ENCODE measurements at regions not wholly inside any gene's neighbourhood (a gene's known extent, or its start where the extent isn't known, plus 50 kb on each side); places are given as distances from the start of the nearest gene placed in this dataset.

- H3K27me3 ChIP-seq (ENCODE audit: insufficient read depth, insufficient read length): no peaks in the 10 kb centered on the region
- H3K9ac ChIP-seq (ENCODE audit: insufficient read length, low read depth): no peak overlapping the region
- H3K9me3 ChIP-seq (ENCODE audit: insufficient read depth, low read length): no peaks in the 10 kb centered on the region
- H3K4me1 ChIP-seq (ENCODE audit: insufficient read depth, insufficient read length): no peaks in the 10 kb centered on the region
- no peaks in the 10 kb centered on the region for H3K36me3 ChIP-seq (ENCODE audit: insufficient read depth, insufficient read length, low read length)
- no peak overlapping the region for H3K4me3 ChIP-seq (ENCODE audit: insufficient read length, low read depth)
- TF ChIP-seq SUZ12 (IDR thresholded peaks at IDR 0.05; ENCODE audit: extremely low read depth, insufficient read depth, insufficient read length): no peak
- no peak for TF ChIP-seq ZNF274 (IDR thresholded peaks at IDR 0.05; ENCODE audit: low read depth, low read length)
- no peak for TF ChIP-seq YY1 (IDR thresholded peaks at IDR 0.05; ENCODE audit: insufficient read depth, insufficient read length)
- DNase-seq (ENCODE audit: low read depth, low spot score): no peak
These were observed 121.2 kb upstream of the LRIG3 start for GRCh38 chr12:59041241-59042121.

- peak overlapping the region; percentile 2 for H3K9ac ChIP-seq (ENCODE audit: insufficient read length, low read depth)
- H3K4me1 ChIP-seq (ENCODE audit: insufficient read depth, insufficient read length): no peaks in the 10 kb centered on the region
- H3K4me3 ChIP-seq (ENCODE audit: insufficient read length, low read depth): no peak overlapping the region
- peak; percentile 78 for DNase-seq (ENCODE audit: low read depth, low spot score)
- no peaks in the 10 kb centered on the region for H3K36me3 ChIP-seq (ENCODE audit: insufficient read depth, insufficient read length, low read length)
- no peaks in the 10 kb centered on the region for H3K27me3 ChIP-seq (ENCODE audit: insufficient read depth, insufficient read length)
- TF ChIP-seq SUZ12 (IDR thresholded peaks at IDR 0.05; ENCODE audit: extremely low read depth, insufficient read depth, insufficient read length) (no peak), YY1 (IDR thresholded peaks at IDR 0.05; ENCODE audit: insufficient read depth, insufficient read length) (no peak), ZNF274 (IDR thresholded peaks at IDR 0.05; ENCODE audit: low read depth, low read length) (no peak)
- H3K9me3 ChIP-seq (ENCODE audit: insufficient read depth, low read length): no peaks in the 10 kb centered on the region
These were observed 120.4 kb upstream of the LRIG3 start for GRCh38 chr12:59040656-59041055.

- Histone ChIP-seq H3K27me3 (ENCODE audit: insufficient read depth, insufficient read length) (no peaks in the 10 kb centered on the region), H3K4me3 (ENCODE audit: insufficient read length, low read depth) (no peak overlapping the region), H3K9ac (ENCODE audit: insufficient read length, low read depth) (peak overlapping the region; percentile 2), H3K4me1 (ENCODE audit: insufficient read depth, insufficient read length) (no peaks in the 10 kb centered on the region), H3K36me3 (ENCODE audit: insufficient read depth, insufficient read length, low read length) (no peaks in the 10 kb centered on the region), H3K9me3 (ENCODE audit: insufficient read depth, low read length) (no peaks in the 10 kb centered on the region)
- no peak for DNase-seq (ENCODE audit: low read depth, low spot score)
- TF ChIP-seq SUZ12 (IDR thresholded peaks at IDR 0.05; ENCODE audit: extremely low read depth, insufficient read depth, insufficient read length) (no peak), ZNF274 (IDR thresholded peaks at IDR 0.05; ENCODE audit: low read depth, low read length) (no peak), YY1 (IDR thresholded peaks at IDR 0.05; ENCODE audit: insufficient read depth, insufficient read length) (no peak)
These were observed 119.7 kb upstream of the LRIG3 start for GRCh38 chr12:59040043-59040442.

- Histone ChIP-seq H3K9ac (ENCODE audit: insufficient read length, low read depth) (no peak overlapping the region), H3K4me3 (ENCODE audit: insufficient read length, low read depth) (no peak overlapping the region), H3K9me3 (ENCODE audit: insufficient read depth, low read length) (no peaks in the 10 kb centered on the region), H3K4me1 (ENCODE audit: insufficient read depth, insufficient read length) (no peaks in the 10 kb centered on the region), H3K27me3 (ENCODE audit: insufficient read depth, insufficient read length) (no peaks in the 10 kb centered on the region), H3K36me3 (ENCODE audit: insufficient read depth, insufficient read length, low read length) (no peaks in the 10 kb centered on the region)
- no peak for TF ChIP-seq SUZ12 (IDR thresholded peaks at IDR 0.05; ENCODE audit: extremely low read depth, insufficient read depth, insufficient read length)
- DNase-seq (ENCODE audit: low read depth, low spot score): no peak
These were observed 118.7 kb upstream of the LRIG3 start for GRCh38 chr12:59039005-59039404.

GRCh38 chr12:59036973-59037762, 116.9 kb upstream of the LRIG3 start:
- no peak overlapping the region for H3K4me3 ChIP-seq (ENCODE audit: insufficient read length, low read depth)
- no peaks in the 10 kb centered on the region for H3K36me3 ChIP-seq (ENCODE audit: insufficient read depth, insufficient read length, low read length)
- TF ChIP-seq YY1 (IDR thresholded peaks at IDR 0.05; ENCODE audit: insufficient read depth, insufficient read length) (no peak), SUZ12 (IDR thresholded peaks at IDR 0.05; ENCODE audit: extremely low read depth, insufficient read depth, insufficient read length) (no peak), ZNF274 (IDR thresholded peaks at IDR 0.05; ENCODE audit: low read depth, low read length) (no peak)
- no peaks in the 10 kb centered on the region for H3K9me3 ChIP-seq (ENCODE audit: insufficient read depth, low read length)
- H3K9ac ChIP-seq (ENCODE audit: insufficient read length, low read depth): no peak overlapping the region
- DNase-seq (ENCODE audit: low read depth, low spot score): no peak
- H3K4me1 ChIP-seq (ENCODE audit: insufficient read depth, insufficient read length): no peaks in the 10 kb centered on the region
- H3K27me3 ChIP-seq (ENCODE audit: insufficient read depth, insufficient read length): no peaks in the 10 kb centered on the region

GRCh38 chr12:59036347-59036746, 116.0 kb upstream of the LRIG3 start:
- Histone ChIP-seq H3K36me3 (ENCODE audit: insufficient read depth, insufficient read length, low read length) (no peaks in the 10 kb centered on the region), H3K9ac (ENCODE audit: insufficient read length, low read depth) (no peak overlapping the region), H3K4me1 (ENCODE audit: insufficient read depth, insufficient read length) (no peaks in the 10 kb centered on the region), H3K9me3 (ENCODE audit: insufficient read depth, low read length) (no peaks in the 10 kb centered on the region), H3K4me3 (ENCODE audit: insufficient read length, low read depth) (no peak overlapping the region), H3K27me3 (ENCODE audit: insufficient read depth, insufficient read length) (no peaks in the 10 kb centered on the region)
- DNase-seq (ENCODE audit: low read depth, low spot score): no peak
- TF ChIP-seq ZNF274 (IDR thresholded peaks at IDR 0.05; ENCODE audit: low read depth, low read length): no peak
- no peak for TF ChIP-seq SUZ12 (IDR thresholded peaks at IDR 0.05; ENCODE audit: extremely low read depth, insufficient read depth, insufficient read length)
- no peak for TF ChIP-seq YY1 (IDR thresholded peaks at IDR 0.05; ENCODE audit: insufficient read depth, insufficient read length)

- Histone ChIP-seq H3K36me3 (ENCODE audit: insufficient read depth, insufficient read length, low read length) (no peaks in the 10 kb centered on the region), H3K27me3 (ENCODE audit: insufficient read depth, insufficient read length) (no peaks in the 10 kb centered on the region), H3K9me3 (ENCODE audit: insufficient read depth, low read length) (no peaks in the 10 kb centered on the region), H3K4me1 (ENCODE audit: insufficient read depth, insufficient read length) (no peaks in the 10 kb centered on the region), H3K4me3 (ENCODE audit: insufficient read length, low read depth) (no peak overlapping the region), H3K9ac (ENCODE audit: insufficient read length, low read depth) (no peak overlapping the region)
- DNase-seq (ENCODE audit: low read depth, low spot score): no peak
- TF ChIP-seq SUZ12 (IDR thresholded peaks at IDR 0.05; ENCODE audit: extremely low read depth, insufficient read depth, insufficient read length): no peak
- no peak for TF ChIP-seq ZNF274 (IDR thresholded peaks at IDR 0.05; ENCODE audit: low read depth, low read length)
- TF ChIP-seq YY1 (IDR thresholded peaks at IDR 0.05; ENCODE audit: insufficient read depth, insufficient read length): no peak
These were observed 111.0 kb upstream of the LRIG3 start for GRCh38 chr12:59031313-59031712.

Measured in NT2/D1 (cell line).